GM23338 (cell line): ENCODE measurements at regions not wholly inside any gene's neighbourhood (a gene's known extent, or its start where the extent isn't known, plus 50 kb on each side); places are given as distances from the start of the nearest gene placed in this dataset.

Experiments used
- ATAC-seq: fragments of 200-7000 bp; cut with Tn5 transposase; 3 replicates; pipeline ENCODE4 v1.9.1; 2020
- DNase-seq: peaks from one replicate; pipeline ENCODE4 v3.0.0-alpha.2; 2015; ENCODE audit warnings: low spot score
- H2AFZ ChIP-seq: fragments of 200-600 bp; sonication (generic); 2 replicates; pipeline ENCODE4 v1.8.0; 2016; ENCODE audit warnings: antibody characterized with exemption, mild to moderate bottlenecking, moderate library complexity
- H3F3A ChIP-seq: fragments of 200-600 bp; sonication (generic); replicated peaks from 2 replicates; pipeline ENCODE4 v1.8.0; 2017; ENCODE audit warnings: antibody characterized with exemption, mixed run types, low read depth
- H3K27ac ChIP-seq: fragments of 200-600 bp; sonication (generic); 2 replicates; pipeline ENCODE4 v1.6.1; 2016; ENCODE audit warnings: low read depth
- H3K27me3 ChIP-seq: fragments of 200-600 bp; sonication (generic); 2 replicates; pipeline ENCODE4 v1.8.0; 2016; ENCODE audit warnings: mild to moderate bottlenecking, mixed run types, moderate library complexity; ENCODE audit not compliant: insufficient read depth
- H3K36me3 ChIP-seq: fragments of 200-600 bp; sonication (generic); 2 replicates; pipeline ENCODE4 v1.8.0; 2016; ENCODE audit warnings: mild to moderate bottlenecking; ENCODE audit not compliant: insufficient read depth
- H3K4me1 ChIP-seq: fragments of 200-600 bp; sonication (generic); 2 replicates; pipeline ENCODE4 v1.8.0; 2016; ENCODE audit warnings: mild to moderate bottlenecking, moderate library complexity; ENCODE audit not compliant: insufficient read depth
- H3K4me2 ChIP-seq: fragments of 200-600 bp; sonication (generic); 2 replicates; pipeline ENCODE4 v1.7.1; 2017; ENCODE audit warnings: mixed run types
- H3K4me3 ChIP-seq: fragments of 200-600 bp; sonication (generic); 2 replicates; pipeline ENCODE4 v1.6.1; 2016; ENCODE audit warnings: mixed run types
- H3K79me2 ChIP-seq: fragments of 200-600 bp; sonication (generic); replicated peaks from 2 replicates; pipeline ENCODE4 v1.8.0; 2017; ENCODE audit warnings: mild to moderate bottlenecking; ENCODE audit not compliant: insufficient read depth
- H3K9me2 ChIP-seq: fragments of 200-600 bp; sonication (generic); 2 replicates; pipeline ENCODE4 v1.8.0; 2017; ENCODE audit not compliant: insufficient read depth
- H4K20me1 ChIP-seq: fragments of 200-600 bp; sonication (generic); replicated peaks from 2 replicates; pipeline ENCODE4 v1.8.0; 2017; ENCODE audit warnings: mild to moderate bottlenecking; ENCODE audit not compliant: insufficient read depth
- H3K27ac Mint-ChIP-seq: 2 replicates; pipeline ENCODE4 v1.8.0; 2020; ENCODE audit warnings: inconsistent platforms, mild to moderate bottlenecking, moderate library complexity, mixed read lengths
- H3K27me3 Mint-ChIP-seq: 3 replicates; pipeline ENCODE4 v1.8.0; 2022; ENCODE audit warnings: low read depth, mild to moderate bottlenecking, moderate library complexity, mixed read lengths, inconsistent platforms; ENCODE audit not compliant: insufficient read depth, poor library complexity
- H3K36me3 Mint-ChIP-seq: 3 replicates; pipeline ENCODE4 v1.8.0; 2021; ENCODE audit warnings: low read depth, mild to moderate bottlenecking, inconsistent platforms, moderate library complexity, mixed read lengths
- H3K4me1 Mint-ChIP-seq: 3 replicates; pipeline ENCODE4 v1.8.0; 2020; ENCODE audit warnings: mild to moderate bottlenecking, inconsistent platforms, mixed read lengths
- H3K4me3 Mint-ChIP-seq: 3 replicates; pipeline ENCODE4 v1.8.0; 2021; ENCODE audit warnings: moderate library complexity, mild to moderate bottlenecking, inconsistent platforms, mixed read lengths
- H3K9me3 Mint-ChIP-seq: 3 replicates; pipeline ENCODE4 v1.8.0; 2020; ENCODE audit warnings: moderate library complexity, mild to moderate bottlenecking, inconsistent platforms, mixed read lengths
- CREB1 ChIP-seq: fragments of 250-450 bp; sonication (Bioruptor Pico); IDR thresholded peaks from 2 replicates; pipeline ENCODE4 v1.5.0; 2020; ENCODE audit warnings: low read depth, mild to moderate bottlenecking, moderate library complexity
- CTCF ChIP-seq, 2 experiments: fragments of 200-600 bp in 1 of 2; sonication (generic) in 1 of 2; conservative IDR thresholded peaks; 2 replicates each; pipeline versions ENCODE4 v1.5.1 to v1.6.1; 2016 to 2017; ENCODE audit warnings: antibody characterized with exemption in 2 of 2, low read depth in 2 of 2, mild to moderate bottlenecking in 2 of 2, moderate library complexity in 1 of 2
- ETS1 ChIP-seq: IDR thresholded peaks from 2 replicates; pipeline ENCODE4 v1.6.1; 2016; ENCODE audit warnings: antibody characterized with exemption
- EZH2 ChIP-seq: fragments of 200-600 bp; sonication (generic); IDR thresholded peaks from one replicate; pipeline ENCODE4 v1.8.0; 2017; ENCODE audit warnings: antibody characterized with exemption, mild to moderate bottlenecking, low read depth; ENCODE audit not compliant: unreplicated experiment
- EZH2phosphoT487 ChIP-seq: fragments of 200-600 bp; sonication (generic); IDR thresholded peaks from one replicate; pipeline ENCODE4 v1.8.1; 2018; ENCODE audit warnings: antibody characterized with exemption; ENCODE audit not compliant: unreplicated experiment
- JUNB ChIP-seq: IDR thresholded peaks from one replicate; pipeline ENCODE4 v1.6.1; 2016; ENCODE audit warnings: antibody characterized with exemption; ENCODE audit not compliant: unreplicated experiment
- NANOG ChIP-seq: IDR thresholded peaks from 2 replicates; pipeline ENCODE4 v1.6.1; 2016; ENCODE audit warnings: antibody characterized with exemption, borderline replicate concordance
- POLR2AphosphoS5 ChIP-seq: IDR thresholded peaks from 2 replicates; pipeline ENCODE4 v1.6.1; 2016; ENCODE audit warnings: antibody characterized with exemption, low read depth
- REST ChIP-seq: IDR thresholded peaks from one replicate; pipeline ENCODE4 v1.6.1; 2018; ENCODE audit warnings: antibody characterized with exemption; ENCODE audit not compliant: unreplicated experiment
- STAT1 ChIP-seq: IDR thresholded peaks from one replicate; pipeline ENCODE4 v1.6.1; 2016; ENCODE audit warnings: antibody characterized with exemption; ENCODE audit not compliant: unreplicated experiment
- ZNF114 ChIP-seq: fragments of 250-450 bp; sonication (Bioruptor Pico); IDR thresholded peaks from 2 replicates; pipeline ENCODE4 v1.5.0; 2020; ENCODE audit warnings: mild to moderate bottlenecking, moderate library complexity
- ZNF331 ChIP-seq: fragments of 250-450 bp; sonication (Bioruptor Pico); IDR thresholded peaks from 2 replicates; pipeline ENCODE4 v1.5.0; 2020; ENCODE audit warnings: low read depth, mild to moderate bottlenecking, moderate library complexity
- ZNF462 ChIP-seq: fragments of 250-450 bp; sonication (Bioruptor Pico); IDR thresholded peaks from 2 replicates; pipeline ENCODE4 v1.5.0; 2020; ENCODE audit warnings: mild to moderate bottlenecking, moderate library complexity

- no peaks in the 10 kb centered on the region for H3K27me3 Mint-ChIP-seq
- no peaks in the 10 kb centered on the region for H4K20me1 ChIP-seq
- H3K27ac Mint-ChIP-seq: no peak overlapping the region
Observed at GRCh38 chr5:24280215-24280614, 364.6 kb downstream of the CDH10 start.

More at GRCh38 chr5:24280215-24280614, 364.6 kb downstream of the CDH10 start:
- ATAC-seq (no peak), DNase-seq (no peak)
- no peak overlapping the region for H3K4me2 ChIP-seq
- H3K27me3 ChIP-seq: no peaks in the 10 kb centered on the region
- Mint-ChIP-seq H3K4me3 (no peak overlapping the region), H3K9me3 (no peaks in the 10 kb centered on the region), H3K36me3 (no peaks in the 10 kb centered on the region), H3K4me1 (no peaks in the 10 kb centered on the region)
- no peaks in the 10 kb centered on the region for H3K4me1 ChIP-seq
- H3K4me3 ChIP-seq: no peak overlapping the region
- no peak overlapping the region for H3K27ac ChIP-seq
- no peaks in the 10 kb centered on the region for H3F3A ChIP-seq
- no peak for TF ChIP-seq ETS1
- no peak for TF ChIP-seq EZH2
- TF ChIP-seq STAT1: no peak
- TF ChIP-seq REST: no peak
- TF ChIP-seq ZNF462 (CRISPR knock-in tag): no peak
- no peak for TF ChIP-seq ZNF331 (CRISPR knock-in tag)
- TF ChIP-seq EZH2phosphoT487: no peak
- TF ChIP-seq CTCF (conservative IDR thresholded peaks at IDR 0.05; ENCODE audit: low read depth in 2 of 2): no peak
- TF ChIP-seq NANOG: no peak
- no peak for TF ChIP-seq JUNB
- TF ChIP-seq CREB1 (CRISPR knock-in tag): no peak
- TF ChIP-seq ZNF114: no peak
- no peak for TF ChIP-seq POLR2AphosphoS5
- H3K9me2 ChIP-seq: no peaks in the 10 kb centered on the region
- no peak overlapping the region for H2AFZ ChIP-seq
- H3K36me3 ChIP-seq: no peaks in the 10 kb centered on the region
- H3K79me2 ChIP-seq: no peaks in the 10 kb centered on the region
